Erythroblast (primary cell): ENCODE measurements at regions not wholly inside any gene's neighbourhood (a gene's known extent, or its start where the extent isn't known, plus 50 kb on each side); places are given as distances from the start of the nearest gene placed in this dataset.

Source experiments
- GATA1 ChIP-seq: IDR thresholded peaks from 2 replicates; pipeline ENCODE4 v1.6.1; 2011; ENCODE audit warnings: low read depth, mild to moderate bottlenecking, control low read depth, low read length, moderate library complexity
- POLR2A ChIP-seq: IDR thresholded peaks from 2 replicates; pipeline ENCODE4 v1.6.1; 2011; ENCODE audit warnings: mild to moderate bottlenecking, low read length

- TF ChIP-seq POLR2A (no peak), GATA1 (no peak)
Observed at GRCh38 chr16:66204756-66205155, 161.7 kb upstream of the CDH5 start.
